ENCODE measurements at regions not wholly inside any gene's neighbourhood (a gene's known extent, or its start where the extent isn't known, plus 50 kb on each side); places are given as distances from the start of the nearest gene placed in this dataset.

DNA sequence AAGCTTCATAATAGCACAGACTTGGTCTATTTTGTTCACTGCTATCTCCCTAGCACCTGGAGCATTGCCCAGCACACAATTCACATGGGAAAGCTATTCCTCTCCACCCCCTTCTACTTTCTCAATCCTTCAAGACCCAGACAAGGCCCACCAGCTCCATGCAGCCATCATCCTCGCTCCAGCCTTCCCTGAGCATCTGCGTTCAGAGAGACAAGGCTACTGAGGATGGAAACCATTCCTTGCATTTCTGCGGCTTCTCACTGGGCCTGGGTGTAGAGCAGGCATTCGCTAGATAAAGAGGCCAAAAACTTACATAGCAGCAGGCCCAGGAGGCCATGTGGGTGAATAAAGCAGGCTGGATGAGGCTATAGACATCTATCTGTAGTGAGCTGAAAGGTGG, 530.8 kb downstream of the BUD13 start:
- Histone ChIP-seq H4K20me1 (ENCODE audit: insufficient read depth, low read length) (no peaks in the 10 kb centered on the region), H3K79me2 (ENCODE audit: low read length) (no peaks in the 10 kb centered on the region), H2AFZ (ENCODE audit: low read depth, low read length) (no peak overlapping the region), H3K4me1 (ENCODE audit: low read length) (no peaks in the 10 kb centered on the region), H3K27ac (ENCODE audit: low read length) (no peak overlapping the region), H3K4me3 (ENCODE audit: low read length) (no peak overlapping the region), H3K4me2 (ENCODE audit: low read length) (no peak overlapping the region), H3K36me3 (replicated peaks; ENCODE audit: low read depth, low read length) (no peaks in the 10 kb centered on the region), H3K9ac (ENCODE audit: low read length) (no peak overlapping the region), H3K27me3 (ENCODE audit: low read depth, low read length) (peaks cover 6% of the 10 kb centered on the region; the same call in 1 of the 2 replicates), H3K9me3 (ENCODE audit: insufficient read depth, low read length) (no peaks in the 10 kb centered on the region)
- TF ChIP-seq, protein P1, sequence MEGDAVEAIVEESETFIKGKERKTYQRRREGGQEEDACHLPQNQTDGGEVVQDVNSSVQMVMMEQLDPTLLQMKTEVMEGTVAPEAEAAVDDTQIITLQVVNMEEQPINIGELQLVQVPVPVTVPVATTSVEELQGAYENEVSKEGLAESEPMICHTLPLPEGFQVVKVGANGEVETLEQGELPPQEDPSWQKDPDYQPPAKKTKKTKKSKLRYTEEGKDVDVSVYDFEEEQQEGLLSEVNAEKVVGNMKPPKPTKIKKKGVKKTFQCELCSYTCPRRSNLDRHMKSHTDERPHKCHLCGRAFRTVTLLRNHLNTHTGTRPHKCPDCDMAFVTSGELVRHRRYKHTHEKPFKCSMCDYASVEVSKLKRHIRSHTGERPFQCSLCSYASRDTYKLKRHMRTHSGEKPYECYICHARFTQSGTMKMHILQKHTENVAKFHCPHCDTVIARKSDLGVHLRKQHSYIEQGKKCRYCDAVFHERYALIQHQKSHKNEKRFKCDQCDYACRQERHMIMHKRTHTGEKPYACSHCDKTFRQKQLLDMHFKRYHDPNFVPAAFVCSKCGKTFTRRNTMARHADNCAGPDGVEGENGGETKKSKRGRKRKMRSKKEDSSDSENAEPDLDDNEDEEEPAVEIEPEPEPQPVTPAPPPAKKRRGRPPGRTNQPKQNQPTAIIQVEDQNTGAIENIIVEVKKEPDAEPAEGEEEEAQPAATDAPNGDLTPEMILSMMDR (IDR thresholded peaks at IDR 0.05; ENCODE audit: low read depth, low read length): no peak
- TF ChIP-seq EZH2phosphoT487 (IDR thresholded peaks at IDR 0.05; ENCODE audit: low read depth): no peak

DNA sequence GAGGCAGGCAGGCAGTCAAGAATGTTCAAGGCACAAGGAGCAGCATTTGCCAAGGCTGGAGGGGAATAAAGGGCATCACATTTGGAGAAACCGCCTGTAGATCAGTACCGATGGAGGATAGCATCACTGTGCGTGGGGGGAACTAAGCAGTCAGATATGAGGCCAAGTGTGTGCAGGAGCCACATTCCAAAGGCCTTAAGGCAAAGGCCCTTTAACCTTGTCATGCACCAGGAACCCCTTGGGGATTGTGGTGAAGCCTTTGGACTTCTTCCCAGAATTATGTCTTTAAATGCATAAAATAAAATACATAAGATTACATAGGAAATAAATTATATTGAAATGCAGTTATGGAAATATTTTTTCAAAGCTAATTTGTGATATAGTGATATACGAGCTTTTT, 532.1 kb downstream of the BUD13 start:
- Histone ChIP-seq H3K27ac (ENCODE audit: low read length) (no peak overlapping the region), H3K4me1 (ENCODE audit: low read length) (no peaks in the 10 kb centered on the region), H3K9me3 (ENCODE audit: insufficient read depth, low read length) (no peaks in the 10 kb centered on the region), H3K9ac (ENCODE audit: low read length) (no peak overlapping the region), H3K27me3 (ENCODE audit: low read depth, low read length) (peaks cover 6% of the 10 kb centered on the region; the same call in 1 of the 2 replicates), H4K20me1 (ENCODE audit: insufficient read depth, low read length) (no peaks in the 10 kb centered on the region), H3K36me3 (replicated peaks; ENCODE audit: low read depth, low read length) (no peaks in the 10 kb centered on the region), H2AFZ (ENCODE audit: low read depth, low read length) (no peak overlapping the region), H3K4me2 (ENCODE audit: low read length) (no peak overlapping the region), H3K79me2 (ENCODE audit: low read length) (no peaks in the 10 kb centered on the region), H3K4me3 (ENCODE audit: low read length) (no peak overlapping the region)
- no peak for TF ChIP-seq EZH2phosphoT487 (IDR thresholded peaks at IDR 0.05; ENCODE audit: low read depth)
- TF ChIP-seq, protein P1 (IDR thresholded peaks at IDR 0.05; ENCODE audit: low read depth, low read length): no peak

DNA sequence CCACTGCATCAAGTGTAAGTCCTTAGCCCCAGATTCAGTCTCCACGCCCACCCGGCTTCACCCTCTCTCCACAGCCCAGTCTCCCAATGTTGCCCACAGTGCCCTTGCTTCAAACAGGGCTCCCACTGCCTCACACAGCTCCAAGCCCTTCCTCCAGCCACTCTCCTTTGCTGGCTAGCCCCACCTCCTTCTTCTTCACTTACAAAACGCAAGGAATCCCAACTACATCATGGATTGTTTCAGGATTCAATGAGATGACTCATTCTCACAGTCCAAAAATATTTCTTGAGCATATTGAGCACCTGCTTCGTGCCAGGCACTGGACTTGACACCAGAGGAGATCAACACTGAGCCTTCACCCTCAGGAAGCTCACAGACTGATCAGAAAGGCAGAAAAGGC, 533.5 kb downstream of the BUD13 start:
- Histone ChIP-seq H3K9me3 (ENCODE audit: insufficient read depth, low read length) (no peaks in the 10 kb centered on the region), H3K36me3 (replicated peaks; ENCODE audit: low read depth, low read length) (no peaks in the 10 kb centered on the region), H4K20me1 (ENCODE audit: insufficient read depth, low read length) (no peaks in the 10 kb centered on the region), H2AFZ (ENCODE audit: low read depth, low read length) (no peak overlapping the region), H3K9ac (ENCODE audit: low read length) (no peak overlapping the region), H3K4me3 (ENCODE audit: low read length) (no peak overlapping the region), H3K79me2 (ENCODE audit: low read length) (no peaks in the 10 kb centered on the region), H3K27ac (ENCODE audit: low read length) (no peak overlapping the region), H3K4me1 (ENCODE audit: low read length) (no peaks in the 10 kb centered on the region), H3K4me2 (ENCODE audit: low read length) (no peak overlapping the region), H3K27me3 (ENCODE audit: low read depth, low read length) (peaks cover 6% of the 10 kb centered on the region; the same call in 1 of the 2 replicates)
- TF ChIP-seq, protein P1 (IDR thresholded peaks at IDR 0.05; ENCODE audit: low read depth, low read length): no peak
- no peak for TF ChIP-seq EZH2phosphoT487 (IDR thresholded peaks at IDR 0.05; ENCODE audit: low read depth)

DNA sequence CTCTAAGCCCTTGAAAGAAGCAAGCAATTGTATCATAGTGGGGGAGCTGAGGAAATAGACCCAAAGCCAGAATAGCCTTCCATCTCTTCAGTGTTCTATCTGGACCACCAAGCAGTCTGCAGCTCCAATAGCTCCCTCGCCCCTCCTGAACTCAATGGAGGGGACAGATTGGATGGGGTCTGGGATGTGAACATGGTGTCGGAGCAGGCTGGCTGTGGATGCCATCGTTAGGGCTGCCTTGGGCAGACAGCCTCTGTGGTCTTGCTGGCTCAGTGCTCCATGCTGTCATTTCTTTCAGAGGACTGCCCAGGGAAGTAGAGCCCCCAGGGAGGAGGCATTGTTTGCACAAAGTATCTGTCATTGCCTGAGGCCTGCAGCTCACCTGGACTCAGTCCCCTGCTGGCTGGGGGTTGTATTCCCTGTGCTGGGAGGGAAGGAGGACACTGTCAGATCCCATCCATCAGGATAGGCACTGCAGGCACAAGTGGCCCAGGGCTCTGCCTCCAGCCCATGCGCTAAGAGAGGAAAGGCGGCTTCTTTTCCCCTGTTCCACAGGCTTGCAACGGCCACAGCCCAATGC, 537.7 kb downstream of the BUD13 start:
- Histone ChIP-seq H3K4me3 (ENCODE audit: low read length) (no peak overlapping the region), H3K36me3 (replicated peaks; ENCODE audit: low read depth, low read length) (no peaks in the 10 kb centered on the region), H3K79me2 (ENCODE audit: low read length) (no peaks in the 10 kb centered on the region), H3K4me2 (ENCODE audit: low read length) (no peak overlapping the region), H3K27ac (ENCODE audit: low read length) (no peak overlapping the region), H3K9ac (ENCODE audit: low read length) (no peak overlapping the region), H3K27me3 (ENCODE audit: low read depth, low read length) (no peaks in the 10 kb centered on the region), H3K4me1 (ENCODE audit: low read length) (no peaks in the 10 kb centered on the region), H3K9me3 (ENCODE audit: insufficient read depth, low read length) (no peaks in the 10 kb centered on the region), H2AFZ (ENCODE audit: low read depth, low read length) (no peak overlapping the region), H4K20me1 (ENCODE audit: insufficient read depth, low read length) (no peaks in the 10 kb centered on the region)
- TF ChIP-seq EZH2phosphoT487 (IDR thresholded peaks at IDR 0.05; ENCODE audit: low read depth): no peak
- TF ChIP-seq, protein P1 (IDR thresholded peaks at IDR 0.05; ENCODE audit: low read depth, low read length): no peak

Data from OCI-LY3 (cell line).